ENCODE measurements at regions not wholly inside any gene's neighbourhood (a gene's known extent, or its start where the extent isn't known, plus 50 kb on each side); places are given as distances from the start of the nearest gene placed in this dataset.
"Not testable (repeated sequence)": the region's sequence is repeated elsewhere in the genome, so short reads cannot be mapped to it uniquely, and the experiment has no call there.

- DNase-seq, result no peak
Observed at GRCh38 chr10:8128511-8128910, 74.0 kb downstream of the GATA3 start.

- no peak for DNase-seq
Observed at GRCh38 chr10:8129438-8129837, 75.0 kb downstream of the GATA3 start.

GRCh38 chr10:8130973-8131911 lies 76.8 kb downstream of the GATA3 start:
- DNase-seq, result no peak

GRCh38 chr10:8133146-8133545 lies 78.7 kb downstream of the GATA3 start:
- no peak for DNase-seq

GRCh38 chr10:8136736-8137135 lies 82.2 kb downstream of the GATA3 start:
- DNase-seq, result peak; percentile 6

GRCh38 chr10:8137272-8137681 lies 82.8 kb downstream of the GATA3 start:
- DNase-seq, result peak; percentile 54

GRCh38 chr10:8137726-8138125 lies 83.2 kb downstream of the GATA3 start:
- DNase-seq, result peak; percentile 22

GRCh38 chr10:8138471-8138870 lies 84.0 kb downstream of the GATA3 start:
- no peak for DNase-seq

GRCh38 chr10:8144496-8144895 lies 90.0 kb downstream of the GATA3 start:
- no peak for DNase-seq

GRCh38 chr10:8146650-8147049 lies 92.2 kb downstream of the GATA3 start:
- no peak for DNase-seq

GRCh38 chr10:8149991-8150390 lies 95.5 kb downstream of the GATA3 start:
- DNase-seq, result no peak

- no peak for DNase-seq
Observed at GRCh38 chr10:8150401-8150905, 96.0 kb downstream of the GATA3 start.

- no peak for DNase-seq
Observed at GRCh38 chr10:8151086-8151485, 96.6 kb downstream of the GATA3 start.

- DNase-seq, result no peak
Observed at GRCh38 chr10:8156918-8157317, 102.4 kb downstream of the GATA3 start.

- no peak for DNase-seq
Observed at GRCh38 chr10:8158193-8159071, 103.9 kb downstream of the GATA3 start.

- no peak for DNase-seq
Observed at GRCh38 chr10:8159341-8160165, 105.1 kb downstream of the GATA3 start.

- DNase-seq, result no peak
Observed at GRCh38 chr10:8163824-8164223, 109.3 kb downstream of the GATA3 start.

GRCh38 chr10:8164640-8165039 lies 110.2 kb downstream of the GATA3 start:
- not testable (repeated sequence) for DNase-seq

GRCh38 chr10:8168836-8169235 lies 114.3 kb downstream of the GATA3 start:
- DNase-seq, result no peak

- DNase-seq, result no peak
Observed at GRCh38 chr10:8171008-8171407, 116.5 kb downstream of the GATA3 start.

GRCh38 chr10:8172604-8173003 lies 118.1 kb downstream of the GATA3 start:
- DNase-seq, result no peak

GRCh38 chr10:8173243-8173865 lies 118.9 kb downstream of the GATA3 start:
- no peak for DNase-seq
